Ishikawa (cell line): ENCODE measurements at regions not wholly inside any gene's neighbourhood (a gene's known extent, or its start where the extent isn't known, plus 50 kb on each side); places are given as distances from the start of the nearest gene placed in this dataset.

Experiments
- CEBPB ChIP-seq: IDR thresholded peaks from 2 replicates; pipeline ENCODE4 v1.6.1; 2012
- CREB1 ChIP-seq: IDR thresholded peaks from 2 replicates; pipeline ENCODE4 v1.6.1; 2012; ENCODE audit warnings: low read depth
- EGR1 ChIP-seq: IDR thresholded peaks from 2 replicates; pipeline ENCODE4 v1.6.1; 2012
- EP300 ChIP-seq: IDR thresholded peaks from 2 replicates; pipeline ENCODE4 v1.6.1; 2012; ENCODE audit warnings: borderline replicate concordance
- FOXM1 ChIP-seq: IDR thresholded peaks from 2 replicates; pipeline ENCODE4 v1.6.1; 2012; ENCODE audit warnings: low read depth, borderline replicate concordance
- MAX ChIP-seq: IDR thresholded peaks from 2 replicates; pipeline ENCODE4 v1.6.1; 2012
- NFIC ChIP-seq: IDR thresholded peaks from 2 replicates; pipeline ENCODE4 v1.6.1; 2012
- RAD21 ChIP-seq: IDR thresholded peaks from 2 replicates; pipeline ENCODE4 v1.6.1; 2012; ENCODE audit warnings: low read depth
- TAF1 ChIP-seq: IDR thresholded peaks from 2 replicates; pipeline ENCODE4 v1.6.1; 2012; ENCODE audit warnings: low read depth, mild to moderate bottlenecking
- TCF12 ChIP-seq: IDR thresholded peaks from 2 replicates; pipeline ENCODE4 v1.6.1; 2012; ENCODE audit warnings: low read depth
- TEAD4 ChIP-seq: IDR thresholded peaks from 2 replicates; pipeline ENCODE4 v1.6.1; 2012
- USF1 ChIP-seq: IDR thresholded peaks from 2 replicates; pipeline ENCODE4 v1.6.1; 2012
- YY1 ChIP-seq: IDR thresholded peaks from 2 replicates; pipeline ENCODE4 v1.6.1; 2012; ENCODE audit warnings: low read depth
- ZBTB7A ChIP-seq: IDR thresholded peaks from 2 replicates; pipeline ENCODE4 v1.6.1; 2012; ENCODE audit warnings: low read depth
- TF ChIP-seq, protein P1 (sequence below): IDR thresholded peaks from 2 replicates; pipeline ENCODE4 v1.6.1; 2012; ENCODE audit warnings: low read depth, mild to moderate bottlenecking

DNA sequence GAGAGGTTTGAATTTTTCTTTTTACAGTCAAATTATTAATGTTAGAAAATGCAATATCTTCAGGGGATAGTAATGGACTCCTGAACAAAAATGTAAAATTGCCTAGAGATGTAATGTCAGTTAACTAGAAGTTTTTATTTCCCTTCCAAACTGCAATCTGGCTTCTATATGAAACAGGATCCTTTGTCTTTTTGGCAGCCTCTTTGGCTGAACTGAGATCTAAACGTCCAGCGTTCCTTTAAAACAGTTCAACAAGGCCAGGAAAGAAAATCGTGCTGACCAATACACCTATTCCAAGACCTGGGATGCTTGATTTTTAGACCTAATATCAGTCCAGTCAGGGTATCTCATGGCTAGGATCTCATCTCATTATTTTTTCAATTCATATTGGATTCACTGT is 245.5 kb downstream of the FIGN start:
- no peak for TF ChIP-seq TAF1
- no peak for TF ChIP-seq CREB1

DNA sequence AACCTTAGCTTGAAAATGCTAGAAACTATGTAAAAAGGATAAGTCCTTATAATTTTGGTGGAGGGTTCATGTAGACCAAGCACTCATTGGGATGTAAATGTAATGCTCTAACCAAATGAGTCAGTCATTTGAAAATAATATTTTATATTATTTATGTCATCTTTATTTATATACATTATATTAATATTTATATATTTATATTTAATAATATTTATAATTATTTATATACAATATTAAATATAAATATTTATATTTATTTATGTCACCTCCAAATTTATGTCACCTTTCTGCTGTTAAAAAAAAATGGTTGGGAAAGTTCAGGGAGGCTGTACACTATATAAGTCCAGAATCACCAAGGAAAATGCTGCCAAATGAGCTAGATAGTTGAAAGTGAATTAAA is 254.3 kb downstream of the FIGN start:
- TF ChIP-seq MAX (no peak), CEBPB (no peak), EP300 (no peak), TEAD4 (no peak), NFIC (no peak), YY1 (no peak), TAF1 (no peak), TCF12 (no peak), RAD21 (no peak), FOXM1 (no peak), EGR1 (no peak), ZBTB7A (no peak), USF1 (no peak), CREB1 (no peak)
- TF ChIP-seq, protein P1, sequence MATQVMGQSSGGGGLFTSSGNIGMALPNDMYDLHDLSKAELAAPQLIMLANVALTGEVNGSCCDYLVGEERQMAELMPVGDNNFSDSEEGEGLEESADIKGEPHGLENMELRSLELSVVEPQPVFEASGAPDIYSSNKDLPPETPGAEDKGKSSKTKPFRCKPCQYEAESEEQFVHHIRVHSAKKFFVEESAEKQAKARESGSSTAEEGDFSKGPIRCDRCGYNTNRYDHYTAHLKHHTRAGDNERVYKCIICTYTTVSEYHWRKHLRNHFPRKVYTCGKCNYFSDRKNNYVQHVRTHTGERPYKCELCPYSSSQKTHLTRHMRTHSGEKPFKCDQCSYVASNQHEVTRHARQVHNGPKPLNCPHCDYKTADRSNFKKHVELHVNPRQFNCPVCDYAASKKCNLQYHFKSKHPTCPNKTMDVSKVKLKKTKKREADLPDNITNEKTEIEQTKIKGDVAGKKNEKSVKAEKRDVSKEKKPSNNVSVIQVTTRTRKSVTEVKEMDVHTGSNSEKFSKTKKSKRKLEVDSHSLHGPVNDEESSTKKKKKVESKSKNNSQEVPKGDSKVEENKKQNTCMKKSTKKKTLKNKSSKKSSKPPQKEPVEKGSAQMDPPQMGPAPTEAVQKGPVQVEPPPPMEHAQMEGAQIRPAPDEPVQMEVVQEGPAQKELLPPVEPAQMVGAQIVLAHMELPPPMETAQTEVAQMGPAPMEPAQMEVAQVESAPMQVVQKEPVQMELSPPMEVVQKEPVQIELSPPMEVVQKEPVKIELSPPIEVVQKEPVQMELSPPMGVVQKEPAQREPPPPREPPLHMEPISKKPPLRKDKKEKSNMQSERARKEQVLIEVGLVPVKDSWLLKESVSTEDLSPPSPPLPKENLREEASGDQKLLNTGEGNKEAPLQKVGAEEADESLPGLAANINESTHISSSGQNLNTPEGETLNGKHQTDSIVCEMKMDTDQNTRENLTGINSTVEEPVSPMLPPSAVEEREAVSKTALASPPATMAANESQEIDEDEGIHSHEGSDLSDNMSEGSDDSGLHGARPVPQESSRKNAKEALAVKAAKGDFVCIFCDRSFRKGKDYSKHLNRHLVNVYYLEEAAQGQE = no peak

DNA sequence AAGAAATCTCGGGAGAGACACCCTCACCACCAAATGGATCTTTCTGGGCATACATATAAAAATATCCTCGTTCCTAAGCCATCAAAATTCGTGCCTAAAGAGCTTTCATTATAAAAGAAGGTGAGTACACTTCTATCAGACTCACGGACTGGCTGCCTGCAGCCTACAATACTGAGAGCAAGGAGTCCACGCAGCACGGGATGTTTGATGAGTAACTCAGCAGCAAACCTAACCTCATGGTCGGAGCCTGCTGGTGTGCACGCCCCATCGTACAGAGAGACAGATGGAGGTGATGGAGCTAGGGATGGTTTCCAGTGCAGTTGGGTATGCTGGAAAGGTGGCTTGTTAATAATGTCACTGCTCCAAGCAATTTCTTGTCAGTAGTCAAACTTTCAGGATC is 256.2 kb downstream of the FIGN start:
- TF ChIP-seq MAX = no peak
- TF ChIP-seq EGR1 = no peak
- TF ChIP-seq RAD21 = no peak
- TF ChIP-seq, protein P1 = no peak
- TF ChIP-seq ZBTB7A = no peak
- TF ChIP-seq YY1 = no peak
- no peak for TF ChIP-seq CEBPB
- TF ChIP-seq TCF12 = no peak
- no peak for TF ChIP-seq EP300
- TF ChIP-seq USF1 = no peak
- no peak for TF ChIP-seq TAF1
- no peak for TF ChIP-seq FOXM1
- no peak for TF ChIP-seq NFIC
- no peak for TF ChIP-seq TEAD4
- no peak for TF ChIP-seq CREB1

- TF ChIP-seq MAX = no peak
- TF ChIP-seq CREB1 = no peak
- no peak for TF ChIP-seq TAF1
- no peak for TF ChIP-seq EP300
- TF ChIP-seq FOXM1 = no peak
- TF ChIP-seq EGR1 = no peak
- TF ChIP-seq NFIC = no peak
- TF ChIP-seq USF1 = no peak
- no peak for TF ChIP-seq ZBTB7A
- TF ChIP-seq, protein P1 = no peak
- no peak for TF ChIP-seq CEBPB
- no peak for TF ChIP-seq YY1
- no peak for TF ChIP-seq TCF12
- no peak for TF ChIP-seq TEAD4
- no peak for TF ChIP-seq RAD21
Observed at GRCh38 chr2:163475815-163476214, 260.0 kb downstream of the FIGN start.
